PC-3 (cell line): ENCODE measurements at regions not wholly inside any gene's neighbourhood (a gene's known extent, or its start where the extent isn't known, plus 50 kb on each side); places are given as distances from the start of the nearest gene placed in this dataset.

Experiments used
- ATAC-seq: fragments of 200-7000 bp; cut with Tn5 transposase; 2 replicates; pipeline ENCODE4 v1.9.1; 2020; ENCODE audit warnings: mild to moderate bottlenecking, moderate library complexity
- BruUV-seq: library from RNA; stranded (reverse); fragments of 400-500 nt; replicated peaks from 2 replicates; lab custom pipeline; 2021; lab: Mats Ljungman, UMichigan
- CTCF ChIA-PET: fragments of 300-600 bp; sonication (Branson Sonifier 250); formaldehyde crosslinking; loops from one replicate; lab custom pipeline; 2022; ENCODE audit warnings: antibody characterized with exemption; lab: Charles Lee
- POLR2A ChIA-PET: fragments of 300-600 bp; sonication (Branson Sonifier 250); formaldehyde crosslinking; loops from one replicate; lab custom pipeline; 2022; ENCODE audit warnings: antibody characterized with exemption; ENCODE audit not compliant: unreplicated experiment; lab: Charles Lee
- DNase-seq: peaks from one replicate; pipeline ENCODE4 v3.0.0-alpha.2; 2015
- H2AFZ ChIP-seq: fragments of 300-600 bp; sonication (generic); 2 replicates; pipeline ENCODE4 v1.6.0; 2016; ENCODE audit warnings: antibody characterized with exemption, low read length
- H3F3A ChIP-seq: fragments of 300-600 bp; sonication (generic); one replicate; pipeline ENCODE4 v1.6.0; 2017; ENCODE audit warnings: antibody characterized with exemption, low read length, control low read depth, mild to moderate bottlenecking; ENCODE audit not compliant: unreplicated experiment
- H3K27ac ChIP-seq: fragments of 300-600 bp; sonication (generic); 2 replicates; pipeline ENCODE4 v1.5.1; 2016; ENCODE audit warnings: mild to moderate bottlenecking, low read length
- H3K27me3 ChIP-seq: fragments of 300-600 bp; sonication (generic); 2 replicates; pipeline ENCODE4 v1.6.1; 2016; ENCODE audit warnings: low read length, mixed read lengths
- H3K36me3 ChIP-seq: fragments of 300-600 bp; sonication (generic); 2 replicates; pipeline ENCODE4 v1.6.1; 2016; ENCODE audit warnings: low read depth, mixed run types, low read length, mixed read lengths
- H3K4me1 ChIP-seq: fragments of 300-600 bp; sonication (generic); 2 replicates; pipeline ENCODE4 v1.5.1; 2016; ENCODE audit warnings: low read length; ENCODE audit not compliant: insufficient read depth
- H3K4me2 ChIP-seq: fragments of 300-600 bp; sonication (generic); 2 replicates; pipeline ENCODE4 v1.6.0; 2016; ENCODE audit warnings: low read length
- H3K4me3 ChIP-seq: fragments of 300-600 bp; sonication (generic); 2 replicates; pipeline ENCODE4 v1.5.1; 2016; ENCODE audit warnings: mild to moderate bottlenecking, low read length, mixed read lengths
- H3K79me2 ChIP-seq: fragments of 300-600 bp; sonication (generic); 2 replicates; pipeline ENCODE4 v1.6.1; 2017; ENCODE audit warnings: low read length, mixed read lengths
- H3K9ac ChIP-seq: fragments of 300-600 bp; sonication (generic); 2 replicates; pipeline ENCODE4 v1.6.0; 2016; ENCODE audit warnings: mild to moderate bottlenecking, low read length
- H3K9me2 ChIP-seq: fragments of 300-600 bp; sonication (generic); replicated peaks from 2 replicates; pipeline ENCODE4 v1.6.1; 2016; ENCODE audit warnings: mixed run types, low read length, mixed read lengths
- H3K9me3 ChIP-seq: fragments of 300-600 bp; sonication (generic); 2 replicates; pipeline ENCODE4 v1.6.1; 2016; ENCODE audit warnings: low read length, mixed read lengths
- H4K20me1 ChIP-seq: fragments of 300-600 bp; sonication (generic); 2 replicates; pipeline ENCODE4 v1.6.1; 2016; ENCODE audit warnings: low read length, mixed read lengths
- CTCF ChIP-seq: fragments of 300-600 bp; sonication (generic); conservative IDR thresholded peaks from 2 replicates; pipeline ENCODE4 v1.5.1; 2017; ENCODE audit warnings: antibody characterized with exemption, low read depth, mild to moderate bottlenecking, low read length
- EZH2 ChIP-seq: fragments of 300-600 bp; sonication (generic); IDR thresholded peaks from one replicate; pipeline ENCODE4 v1.6.1; 2017; ENCODE audit warnings: antibody characterized with exemption, mild to moderate bottlenecking, low read length; ENCODE audit not compliant: unreplicated experiment
- EZH2phosphoT487 ChIP-seq: fragments of 300-600 bp; sonication (generic); IDR thresholded peaks from 2 replicates; pipeline ENCODE4 v1.6.1; 2018; ENCODE audit warnings: mild to moderate bottlenecking, antibody characterized with exemption, low read length, borderline replicate concordance
- intact Hi-C: fragments of 100-400 bp; cut with micrococcal nuclease; formaldehyde crosslinking; loops from 2 replicates; pipeline ENCODE4 v1.9.0; 2023

- ATAC-seq (no peak), DNase-seq (no peak)
- BruUV-seq = no TSS peak
- Histone ChIP-seq H3K9me3 (no peaks in the 10 kb centered on the region), H3K9ac (no peak overlapping the region), H3K27me3 (no peaks in the 10 kb centered on the region), H3K9me2 (no peaks in the 10 kb centered on the region), H3K79me2 (no peaks in the 10 kb centered on the region), H3K36me3 (no peaks in the 10 kb centered on the region), H3K4me1 (no peaks in the 10 kb centered on the region), H3K4me2 (no peak overlapping the region), H3F3A (no peaks in the 10 kb centered on the region), H3K4me3 (no peak overlapping the region), H2AFZ (no peak overlapping the region), H4K20me1 (no peaks in the 10 kb centered on the region), H3K27ac (no peak overlapping the region)
- TF ChIP-seq EZH2phosphoT487 (no peak), EZH2 (no peak), CTCF (no peak)
- CTCF ChIA-PET = no interaction called here
- POLR2A ChIA-PET = no interaction called here
- intact Hi-C loops = no loop called here
Observed at GRCh38 chr18:47619771-47620448, 310.5 kb downstream of the SMAD2 start.

GRCh38 chr18:47618758-47619157 lies 311.7 kb downstream of the SMAD2 start:
- no peaks in the 10 kb centered on the region for H3K9me3 ChIP-seq
- H3K9ac ChIP-seq = no peak overlapping the region
- no peaks in the 10 kb centered on the region for H3K4me1 ChIP-seq
- H3K36me3 ChIP-seq = no peaks in the 10 kb centered on the region
- no TSS peak for BruUV-seq
- no peak overlapping the region for H2AFZ ChIP-seq
- CTCF ChIA-PET = no interaction called here
- no peaks in the 10 kb centered on the region for H3K27me3 ChIP-seq
- no peaks in the 10 kb centered on the region for H4K20me1 ChIP-seq
- no peaks in the 10 kb centered on the region for H3F3A ChIP-seq
- no peak overlapping the region for H3K4me2 ChIP-seq
- POLR2A ChIA-PET = no interaction called here
- H3K4me3 ChIP-seq = no peak overlapping the region
- no peaks in the 10 kb centered on the region for H3K79me2 ChIP-seq
- TF ChIP-seq CTCF (no peak), EZH2 (no peak), EZH2phosphoT487 (no peak)
- H3K9me2 ChIP-seq = no peaks in the 10 kb centered on the region
- intact Hi-C loops = no loop called here
- no peak overlapping the region for H3K27ac ChIP-seq
- DNase-seq = no peak
- no peak for ATAC-seq

- no peak for ATAC-seq
Observed at GRCh38 chr18:47615043-47615442, 315.4 kb downstream of the SMAD2 start.

More at GRCh38 chr18:47615043-47615442, 315.4 kb downstream of the SMAD2 start:
- ChIA-PET CTCF (no interaction called here), POLR2A (no interaction called here)
- no peaks in the 10 kb centered on the region for H3K9me2 ChIP-seq
- TF ChIP-seq EZH2phosphoT487 (no peak), CTCF (no peak), EZH2 (no peak)
- H3K36me3 ChIP-seq = no peaks in the 10 kb centered on the region
- no peak overlapping the region for H2AFZ ChIP-seq
- intact Hi-C loops = no loop called here
- H3K27me3 ChIP-seq = no peaks in the 10 kb centered on the region
- H3K9me3 ChIP-seq = no peaks in the 10 kb centered on the region
- DNase-seq = no peak
- H3F3A ChIP-seq = no peaks in the 10 kb centered on the region
- H4K20me1 ChIP-seq = no peaks in the 10 kb centered on the region
- no TSS peak for BruUV-seq
- H3K27ac ChIP-seq = no peak overlapping the region
- no peak overlapping the region for H3K4me3 ChIP-seq
- no peaks in the 10 kb centered on the region for H3K4me1 ChIP-seq
- no peak overlapping the region for H3K9ac ChIP-seq
- H3K79me2 ChIP-seq = no peaks in the 10 kb centered on the region
- no peak overlapping the region for H3K4me2 ChIP-seq
